C4-2B (cell line): ENCODE measurements at regions not wholly inside any gene's neighbourhood (a gene's known extent, or its start where the extent isn't known, plus 50 kb on each side); places are given as distances from the start of the nearest gene placed in this dataset.

ENCODE experiments used
- CTCF ChIP-seq: fragments of 450-650 bp; conservative IDR thresholded peaks from 2 replicates; pipeline ENCODE4 v1.5.1; 2017; ENCODE audit warnings: mild to moderate bottlenecking
- ZFX ChIP-seq: fragments of 450-650 bp; IDR thresholded peaks from 2 replicates; pipeline ENCODE4 v1.6.1; 2017

- TF ChIP-seq CTCF: no peak
- no peak for TF ChIP-seq ZFX
Measured at GRCh38 chr14:29320286-29320685, 553.7 kb downstream of the FOXG1 start.
